Psoas muscle (tissue), 7 donors: ENCODE measurements at regions not wholly inside any gene's neighbourhood (a gene's known extent, or its start where the extent isn't known, plus 50 kb on each side); places are given as distances from the start of the nearest gene placed in this dataset.

Source experiments
- ATAC-seq, 4 donors: fragments of 200-7000 bp; cut with Tn5 transposase; one replicate each; pipeline ENCODE4 v1.9.1; 2020; ENCODE audit warnings: moderate library complexity in 3 of 4, mild to moderate bottlenecking in 2 of 4
- DNase-seq, 2 donors: peaks; one replicate each; pipeline ENCODE4 v3.0.0-alpha.2; 2020
- H3K27ac ChIP-seq: fragments of 200-600 bp; one replicate; pipeline ENCODE4 v1.8.0; 2022
- H3K27me3 ChIP-seq, 3 donors: fragments of 200-600 bp in 1 of 3; one replicate each; pipeline versions ENCODE4 v1.6.1 to v1.8.0; 2013 to 2022; ENCODE audit warnings: low read length in 2 of 3, mild to moderate bottlenecking in 2 of 3, moderate library complexity in 1 of 3; ENCODE audit not compliant: insufficient read depth in 3 of 3
- H3K36me3 ChIP-seq, 2 donors: fragments of 200-600 bp in 1 of 2; one replicate each; pipeline versions ENCODE4 v1.6.1 to v1.8.0; 2013 to 2022; ENCODE audit warnings: low read depth in 1 of 2, mild to moderate bottlenecking in 1 of 2, moderate library complexity in 1 of 2; ENCODE audit not compliant: insufficient read depth in 1 of 2
- H3K4me1 ChIP-seq: fragments of 200-600 bp; one replicate; pipeline ENCODE4 v1.8.0; 2022
- H3K4me3 ChIP-seq: fragments of 200-600 bp; one replicate; pipeline ENCODE4 v1.8.0; 2022; ENCODE audit warnings: mild to moderate bottlenecking
- H3K9me3 ChIP-seq: fragments of 200-600 bp; one replicate; pipeline ENCODE4 v1.8.0; 2022
- WGBS, 3 donors: extraction: QIAGEN DNeasy Blood & Tissue Kit; methylation state at CpG; one replicate each; pipeline versions ENCODE4 v1.1.6 to v1.1.7; 2013; 5-methylcytosine and 5-hydroxymethylcytosine counted together
- intact Hi-C, 2 donors: fragments of 100-400 bp; cut with DNase I; formaldehyde crosslinking; loops; one replicate each; pipeline versions ENCODE4 v1.11.0 to v1.14.2; 2022
- TF ChIP-seq, protein P1 (sequence below): fragments of 200-600 bp; IDR thresholded peaks from one replicate; pipeline ENCODE4 v1.8.0; 2022; ENCODE audit warnings: antibody characterized with exemption
- donor health status: healthy with polysubstance abuse.
- donor health status: DM: no; HTN: no; CAD: no; lungs with moderate emphysema.
- donor health status: Bipolar disorder and iron deficiency.
- donor health status: healthy.
- donor health status: DM: yes; HTN: yes; CAD: no.
- donor health status: DM: no; HTN: no; CAD: no.
- donor health status: DM: yes; HTN: yes; CAD: no.

DNA sequence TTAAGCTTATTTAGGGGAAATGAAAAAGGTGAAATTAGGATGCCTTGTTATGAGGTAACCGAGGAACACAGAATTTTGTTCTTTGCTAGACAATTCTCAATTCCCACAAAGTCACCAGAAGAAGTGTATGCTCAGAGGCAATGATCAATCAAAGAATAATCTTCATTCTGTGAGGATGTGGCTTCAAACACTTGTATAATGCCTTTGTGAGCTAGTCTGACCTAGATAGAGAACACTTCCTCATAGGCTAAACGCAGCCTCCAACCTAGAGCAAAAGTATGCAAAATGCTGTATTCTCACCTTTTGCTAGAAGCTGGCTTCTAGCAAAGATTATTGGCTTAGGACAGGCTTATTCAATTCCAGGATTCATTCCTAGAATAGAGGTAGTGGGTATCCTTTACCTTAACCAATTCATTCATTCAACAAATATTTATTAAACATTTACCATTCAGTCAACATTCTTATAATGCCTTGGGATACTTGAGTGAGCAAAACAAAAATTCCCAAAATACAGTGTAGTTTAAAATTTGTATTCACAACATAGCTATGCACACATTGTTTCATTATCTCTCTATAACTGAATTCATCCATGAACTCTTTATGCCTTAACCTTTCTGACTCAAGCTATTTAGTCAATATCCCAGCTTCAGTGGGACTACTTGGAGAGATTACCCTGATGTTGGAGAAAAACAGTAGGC, 530.2 kb downstream of the PTPRC start:
- H3K27me3 ChIP-seq: no peaks in the 10 kb centered on the region
- H3K36me3 ChIP-seq: no peaks in the 10 kb centered on the region
- H3K27ac ChIP-seq: no peak overlapping the region
- TF ChIP-seq, protein P1, sequence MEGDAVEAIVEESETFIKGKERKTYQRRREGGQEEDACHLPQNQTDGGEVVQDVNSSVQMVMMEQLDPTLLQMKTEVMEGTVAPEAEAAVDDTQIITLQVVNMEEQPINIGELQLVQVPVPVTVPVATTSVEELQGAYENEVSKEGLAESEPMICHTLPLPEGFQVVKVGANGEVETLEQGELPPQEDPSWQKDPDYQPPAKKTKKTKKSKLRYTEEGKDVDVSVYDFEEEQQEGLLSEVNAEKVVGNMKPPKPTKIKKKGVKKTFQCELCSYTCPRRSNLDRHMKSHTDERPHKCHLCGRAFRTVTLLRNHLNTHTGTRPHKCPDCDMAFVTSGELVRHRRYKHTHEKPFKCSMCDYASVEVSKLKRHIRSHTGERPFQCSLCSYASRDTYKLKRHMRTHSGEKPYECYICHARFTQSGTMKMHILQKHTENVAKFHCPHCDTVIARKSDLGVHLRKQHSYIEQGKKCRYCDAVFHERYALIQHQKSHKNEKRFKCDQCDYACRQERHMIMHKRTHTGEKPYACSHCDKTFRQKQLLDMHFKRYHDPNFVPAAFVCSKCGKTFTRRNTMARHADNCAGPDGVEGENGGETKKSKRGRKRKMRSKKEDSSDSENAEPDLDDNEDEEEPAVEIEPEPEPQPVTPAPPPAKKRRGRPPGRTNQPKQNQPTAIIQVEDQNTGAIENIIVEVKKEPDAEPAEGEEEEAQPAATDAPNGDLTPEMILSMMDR: no peak
- ATAC-seq (no peak), DNase-seq (no peak)
- 85 to 94% (median 94%) methylated on average over 2 of the region's 2 CpGs for WGBS, 3 donors
- no peaks in the 10 kb centered on the region for H3K9me3 ChIP-seq
- H3K4me3 ChIP-seq: no peak overlapping the region
- intact Hi-C loops: no loop called here
- H3K4me1 ChIP-seq: no peaks in the 10 kb centered on the region

DNA sequence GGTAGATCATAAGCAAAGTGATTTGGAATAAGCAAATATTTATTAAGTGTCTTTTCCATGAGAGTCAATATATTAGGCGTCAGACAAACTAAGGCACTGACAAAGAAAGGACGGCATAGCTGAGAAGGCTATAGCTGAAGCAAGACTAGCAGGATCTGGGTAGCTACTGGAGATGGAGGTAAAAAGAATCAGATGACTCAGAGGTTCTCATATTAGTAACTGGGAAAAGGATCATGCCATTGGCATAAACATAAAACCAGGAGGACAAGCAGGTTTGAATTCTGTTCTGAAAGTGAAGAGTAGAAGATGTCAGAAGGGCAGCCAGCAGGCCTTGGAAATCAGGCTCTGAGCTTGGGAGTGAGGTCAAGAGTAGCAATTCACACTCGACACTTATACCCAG, 531.9 kb downstream of the PTPRC start:
- Histone ChIP-seq H3K4me1 (no peaks in the 10 kb centered on the region), H3K4me3 (no peak overlapping the region), H3K27ac (no peak overlapping the region), H3K9me3 (no peaks in the 10 kb centered on the region), H3K36me3 (no peaks in the 10 kb centered on the region), H3K27me3 (no peaks in the 10 kb centered on the region)
- no peak for DNase-seq
- ATAC-seq: no peak
- intact Hi-C loops: no loop called here
- TF ChIP-seq, protein P1: no peak
- WGBS, 3 donors: 62 to 83% (median 65%) methylated on average over 3 of the region's 3 CpGs

DNA sequence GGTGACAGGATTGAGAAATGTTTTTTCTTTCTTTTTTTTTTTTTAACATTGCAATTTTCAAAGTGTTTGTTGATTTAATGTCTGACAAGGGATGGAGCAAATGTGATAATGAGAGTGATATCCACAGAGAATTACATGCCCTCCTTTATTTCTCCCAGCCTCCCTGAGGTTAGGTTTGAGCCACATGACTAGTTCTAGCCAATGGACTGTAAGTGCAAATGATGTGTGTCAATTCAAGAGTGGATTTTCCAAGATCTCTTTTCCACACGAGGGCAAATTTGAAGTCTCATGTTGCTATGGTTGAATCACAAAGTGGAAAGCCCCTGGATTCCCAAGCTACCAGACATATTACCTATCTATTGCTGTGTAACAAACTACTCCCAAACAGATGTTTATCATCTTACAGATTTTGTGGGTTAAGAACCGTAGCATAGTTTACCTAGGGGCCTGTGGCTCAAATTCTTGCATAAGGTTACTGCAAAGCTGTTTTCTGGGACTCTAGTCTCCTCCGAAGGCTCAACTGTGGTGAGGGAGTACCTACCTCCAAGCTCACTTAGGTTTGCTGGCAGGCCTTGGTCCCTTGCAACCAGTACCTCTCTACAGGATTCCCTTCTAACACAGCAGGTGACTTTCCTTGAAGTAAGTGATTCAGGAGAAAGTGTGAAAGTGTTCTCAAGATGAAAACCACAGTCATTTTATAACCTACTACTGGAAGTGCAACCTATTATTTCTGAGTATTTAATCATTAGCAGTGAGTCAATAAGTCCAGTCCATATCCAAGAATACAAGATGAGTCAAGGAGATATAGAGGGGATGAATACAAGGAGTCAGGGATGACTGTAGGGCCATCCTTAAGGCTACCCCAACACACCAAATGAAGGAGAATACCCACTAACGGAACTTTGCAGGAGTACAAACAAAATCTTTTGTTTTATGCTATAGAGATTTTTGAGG, 533.6 kb downstream of the PTPRC start:
- no peaks in the 10 kb centered on the region for H3K4me1 ChIP-seq
- intact Hi-C loops: no loop called here
- no peak for DNase-seq
- TF ChIP-seq, protein P1: no peak
- no peak overlapping the region for H3K4me3 ChIP-seq
- no peaks in the 10 kb centered on the region for H3K9me3 ChIP-seq
- ATAC-seq: no peak
- no peaks in the 10 kb centered on the region for H3K36me3 ChIP-seq
- WGBS, 3 donors: 72 to 78% (median 74%) methylated on average over 4 of the region's 4 CpGs
- H3K27ac ChIP-seq: no peak overlapping the region
- no peaks in the 10 kb centered on the region for H3K27me3 ChIP-seq

DNA sequence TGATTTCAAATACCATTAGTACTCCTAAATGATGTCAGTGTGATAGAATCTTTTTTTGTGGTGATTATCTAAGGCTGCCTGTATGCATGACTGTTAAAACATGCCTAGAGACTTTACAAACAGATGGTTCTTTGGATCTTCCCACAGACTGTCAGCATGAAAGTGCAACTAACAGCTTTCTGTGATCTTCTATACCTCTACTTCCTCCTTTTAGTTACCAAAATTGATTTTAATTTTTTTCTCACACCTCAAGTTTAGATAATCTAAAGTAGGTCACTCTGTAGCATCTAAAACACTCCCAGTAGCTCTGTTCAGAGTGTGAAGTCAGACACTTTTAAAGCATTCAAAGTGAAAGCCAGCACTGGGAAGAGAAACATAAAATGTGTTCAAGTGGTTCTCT, 534.5 kb downstream of the PTPRC start:
- Histone ChIP-seq H3K36me3 (no peaks in the 10 kb centered on the region), H3K27me3 (no peaks in the 10 kb centered on the region), H3K4me3 (no peak overlapping the region), H3K9me3 (no peaks in the 10 kb centered on the region), H3K4me1 (no peaks in the 10 kb centered on the region), H3K27ac (no peak overlapping the region)
- intact Hi-C loops: no loop called here
- TF ChIP-seq, protein P1: no peak
- ATAC-seq: no peak
- DNase-seq: no peak
